Mucosa of descending colon (tissue), 3 donors: ENCODE measurements at regions not wholly inside any gene's neighbourhood (a gene's known extent, or its start where the extent isn't known, plus 50 kb on each side); places are given as distances from the start of the nearest gene placed in this dataset.
"Not testable (repeated sequence)": the region's sequence is repeated elsewhere in the genome, so short reads cannot be mapped to it uniquely, and the experiment has no call there.

Experiments
- ATAC-seq: fragments of 200-7000 bp; cut with Tn5 transposase; one replicate; pipeline ENCODE4 v1.9.1; 2020; ENCODE audit warnings: mild to moderate bottlenecking, moderate library complexity
- DNase-seq, 3 donors: peaks; one replicate each; pipeline ENCODE4 v3.0.0-alpha.2; 2020
- H3K36me3 ChIP-seq: fragments of 200-600 bp; one replicate; pipeline ENCODE4 v1.8.0; 2021; ENCODE audit warnings: low read depth, mild to moderate bottlenecking
- H3K4me1 ChIP-seq: fragments of 200-600 bp; one replicate; pipeline ENCODE4 v1.8.0; 2021; ENCODE audit warnings: low read depth, mild to moderate bottlenecking
- H3K4me3 ChIP-seq: fragments of 200-600 bp; one replicate; pipeline ENCODE4 v1.8.0; 2021; ENCODE audit warnings: mild to moderate bottlenecking
- H3K9me3 ChIP-seq: fragments of 200-600 bp; one replicate; pipeline ENCODE4 v1.8.0; 2021; ENCODE audit warnings: mild to moderate bottlenecking
- intact Hi-C, 2 donors: fragments of 100-400 bp; cut with DNase I in 1 of 2; cut with micrococcal nuclease in 1 of 2; formaldehyde crosslinking; loops; one replicate each; pipeline versions ENCODE4 v1.11.0 to v1.11.1; 2022; cut with DNase I, micrococcal nuclease
- TF ChIP-seq, protein P1 (sequence below): fragments of 200-600 bp; IDR thresholded peaks from one replicate; pipeline ENCODE4 v1.8.0; 2022; ENCODE audit warnings: antibody characterized with exemption, mild to moderate bottlenecking
- donor health status: DM: no; HTN: no; CAD: no; lungs with moderate emphysema.
- donor health status: DM: no; HTN: no; CAD: no.
- donor health status: DM: no; HTN: yes; CAD: no.

DNA sequence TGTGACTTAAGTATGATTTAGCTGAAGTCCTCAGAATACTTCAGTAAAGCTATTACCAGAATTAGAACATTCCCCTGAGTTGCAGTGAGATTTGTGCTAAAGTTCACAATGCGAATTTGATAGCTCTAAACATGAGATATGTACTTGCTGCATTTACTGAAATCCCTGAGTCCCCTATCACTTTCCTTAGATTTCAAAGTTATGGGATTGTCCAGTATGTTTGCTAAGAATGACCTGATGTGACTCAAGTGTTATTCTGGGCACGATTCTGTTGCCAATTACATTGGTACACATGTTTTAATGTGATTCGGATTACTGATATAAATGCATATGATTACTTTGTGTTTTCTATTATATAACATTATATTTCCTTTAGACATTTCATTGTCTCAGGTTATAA, 91.3 kb upstream of the AMOT start:
- ATAC-seq (no peak), DNase-seq (no peak)
- intact Hi-C loops: no loop called here
- Histone ChIP-seq H3K4me1 (no peaks in the 10 kb centered on the region), H3K4me3 (no peak overlapping the region), H3K36me3 (no peaks in the 10 kb centered on the region), H3K9me3 (no peaks in the 10 kb centered on the region)
- TF ChIP-seq, protein P1, sequence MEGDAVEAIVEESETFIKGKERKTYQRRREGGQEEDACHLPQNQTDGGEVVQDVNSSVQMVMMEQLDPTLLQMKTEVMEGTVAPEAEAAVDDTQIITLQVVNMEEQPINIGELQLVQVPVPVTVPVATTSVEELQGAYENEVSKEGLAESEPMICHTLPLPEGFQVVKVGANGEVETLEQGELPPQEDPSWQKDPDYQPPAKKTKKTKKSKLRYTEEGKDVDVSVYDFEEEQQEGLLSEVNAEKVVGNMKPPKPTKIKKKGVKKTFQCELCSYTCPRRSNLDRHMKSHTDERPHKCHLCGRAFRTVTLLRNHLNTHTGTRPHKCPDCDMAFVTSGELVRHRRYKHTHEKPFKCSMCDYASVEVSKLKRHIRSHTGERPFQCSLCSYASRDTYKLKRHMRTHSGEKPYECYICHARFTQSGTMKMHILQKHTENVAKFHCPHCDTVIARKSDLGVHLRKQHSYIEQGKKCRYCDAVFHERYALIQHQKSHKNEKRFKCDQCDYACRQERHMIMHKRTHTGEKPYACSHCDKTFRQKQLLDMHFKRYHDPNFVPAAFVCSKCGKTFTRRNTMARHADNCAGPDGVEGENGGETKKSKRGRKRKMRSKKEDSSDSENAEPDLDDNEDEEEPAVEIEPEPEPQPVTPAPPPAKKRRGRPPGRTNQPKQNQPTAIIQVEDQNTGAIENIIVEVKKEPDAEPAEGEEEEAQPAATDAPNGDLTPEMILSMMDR: no peak

DNA sequence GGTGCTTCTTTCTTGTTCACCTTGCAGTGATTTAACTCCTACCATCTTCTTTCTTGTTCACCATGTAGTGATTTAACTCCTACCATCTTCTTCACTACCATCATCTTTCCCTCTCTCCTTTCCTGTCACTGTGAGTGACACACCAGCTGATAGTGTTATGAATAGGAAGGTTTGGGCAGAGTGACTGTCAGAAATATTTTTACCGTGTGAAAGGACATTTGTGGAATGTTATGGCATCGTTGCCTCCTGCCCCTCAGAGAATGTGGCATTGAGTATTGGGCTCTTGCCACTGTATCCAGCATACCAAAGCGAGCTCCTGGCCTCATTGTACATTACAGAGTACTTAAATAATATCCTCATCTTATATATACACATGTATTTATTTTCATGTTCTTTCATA, 90.8 kb upstream of the AMOT start:
- Histone ChIP-seq H3K4me3 (no peak overlapping the region), H3K4me1 (no peaks in the 10 kb centered on the region), H3K36me3 (no peaks in the 10 kb centered on the region), H3K9me3 (no peaks in the 10 kb centered on the region)
- intact Hi-C loops: no loop called here
- ATAC-seq: no peak
- no peak for DNase-seq
- TF ChIP-seq, protein P1: no peak

DNA sequence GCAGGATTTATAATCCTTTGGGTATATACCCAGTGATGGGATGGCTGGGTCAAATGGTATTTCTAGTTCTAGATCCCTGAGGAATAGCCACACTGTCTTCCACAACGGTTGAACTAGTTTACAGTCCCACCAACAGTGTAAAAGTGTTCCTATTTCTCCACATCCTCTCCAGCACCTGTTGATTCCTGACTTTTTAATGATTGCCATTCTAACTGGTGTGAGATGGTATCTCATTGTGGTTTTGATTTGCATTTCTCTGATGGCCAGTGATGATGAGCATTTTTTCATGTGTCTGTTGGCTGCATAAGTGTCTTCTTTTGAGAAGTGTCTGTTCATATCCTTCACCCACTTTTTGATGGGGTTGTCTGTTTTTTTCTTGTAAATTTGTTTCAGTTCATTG, 82.8 kb upstream of the AMOT start:
- H3K4me1 ChIP-seq, H3K9me3 ChIP-seq, H3K4me3 ChIP-seq, intact Hi-C loops, DNase-seq, ATAC-seq, H3K36me3 ChIP-seq: not testable (repeated sequence)

DNA sequence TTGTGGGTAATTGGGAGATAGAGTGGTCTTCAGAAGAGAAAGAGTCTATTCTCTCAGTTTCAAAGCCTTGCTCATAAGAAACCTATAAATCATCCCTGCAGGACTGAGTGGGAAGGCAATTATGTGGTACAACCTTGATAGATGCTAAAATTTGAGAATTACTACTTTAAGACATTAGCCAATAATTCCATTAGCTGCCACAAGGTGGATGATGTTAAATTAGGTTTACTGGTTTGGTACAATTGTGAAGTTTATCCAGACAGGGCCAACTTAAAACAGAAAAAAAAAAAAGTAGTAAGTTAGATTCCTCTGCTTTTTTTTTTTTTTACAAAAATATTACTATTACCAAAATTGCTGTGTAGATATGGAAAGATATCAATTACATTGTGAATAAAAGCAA, 73.2 kb upstream of the AMOT start:
- no peak for DNase-seq
- ATAC-seq: no peak
- H3K4me1 ChIP-seq: no peaks in the 10 kb centered on the region
- TF ChIP-seq, protein P1: no peak
- H3K4me3 ChIP-seq: no peak overlapping the region
- intact Hi-C loops: no loop called here
- H3K9me3 ChIP-seq: no peaks in the 10 kb centered on the region
- no peaks in the 10 kb centered on the region for H3K36me3 ChIP-seq

DNA sequence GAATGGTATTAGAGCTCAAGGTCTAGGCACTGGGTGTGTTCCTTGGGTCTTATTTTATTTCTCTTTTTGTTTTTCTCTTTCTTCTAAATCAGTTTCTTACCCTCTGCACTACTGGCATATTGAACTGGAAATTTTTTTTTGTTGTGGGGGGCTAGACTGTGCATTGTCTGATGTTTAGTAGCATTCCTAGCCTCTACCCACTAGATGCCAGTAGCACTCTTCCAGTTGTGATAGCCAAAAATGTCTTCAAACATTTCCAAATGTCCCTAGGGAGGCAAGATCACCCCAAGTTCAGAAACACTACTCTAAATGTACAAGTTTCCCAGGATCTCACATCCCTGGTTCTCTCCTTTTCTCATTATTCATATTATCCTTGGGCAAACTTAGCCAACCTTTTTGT, 69.8 kb upstream of the AMOT start:
- TF ChIP-seq, protein P1: no peak
- H3K36me3 ChIP-seq: no peaks in the 10 kb centered on the region
- no peaks in the 10 kb centered on the region for H3K9me3 ChIP-seq
- intact Hi-C loops: no loop called here
- ATAC-seq: no peak
- H3K4me3 ChIP-seq: no peak overlapping the region
- no peak for DNase-seq
- no peaks in the 10 kb centered on the region for H3K4me1 ChIP-seq

DNA sequence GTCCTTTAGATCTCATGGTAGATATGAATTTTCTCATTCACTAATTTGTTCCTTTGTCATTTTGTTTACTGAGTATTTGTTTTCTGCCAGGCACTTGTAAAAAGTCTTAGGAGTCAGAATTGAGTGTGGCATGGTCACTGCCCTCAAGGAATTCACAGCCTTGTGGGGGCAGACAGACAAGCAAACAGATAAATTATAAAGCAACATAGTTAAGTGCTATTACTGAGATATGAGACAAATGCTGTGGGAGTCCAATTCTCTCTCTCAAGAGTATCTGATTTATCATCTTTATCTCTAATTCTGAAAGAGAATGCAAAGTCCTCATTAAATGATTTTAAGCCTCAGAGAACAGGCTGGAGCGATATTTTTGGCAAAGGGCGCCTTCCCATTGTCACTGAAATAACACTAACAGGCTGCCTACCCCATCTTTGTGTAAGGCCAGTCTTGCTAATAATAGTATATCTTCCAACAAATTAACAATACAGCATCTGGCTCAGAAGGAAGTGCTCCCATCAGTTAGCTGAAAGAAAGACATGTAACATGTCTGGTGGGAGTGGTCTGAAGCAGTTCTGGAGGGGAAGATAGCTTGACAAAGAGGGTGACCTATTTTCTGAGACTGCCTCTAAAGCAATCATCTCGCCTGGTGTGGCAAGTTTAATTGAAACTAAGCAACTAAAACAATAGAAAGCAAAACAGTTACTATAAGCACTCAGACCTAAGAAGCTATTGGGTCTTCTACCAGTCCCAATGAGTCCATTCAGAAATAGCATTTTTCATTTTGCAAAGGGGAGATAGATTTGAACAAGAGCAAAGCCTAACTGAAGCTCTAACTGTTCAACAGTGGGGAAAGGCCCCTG, 61.5 kb upstream of the AMOT start:
- intact Hi-C loops: no loop called here
- TF ChIP-seq, protein P1: no peak
- no peak for DNase-seq

More for the DNA sequence above, 61.5 kb upstream of the AMOT start:
- ATAC-seq: no peak
- H3K9me3 ChIP-seq: no peaks in the 10 kb centered on the region
- no peak overlapping the region for H3K4me3 ChIP-seq
- no peaks in the 10 kb centered on the region for H3K4me1 ChIP-seq
- no peaks in the 10 kb centered on the region for H3K36me3 ChIP-seq
